ENCODE measurements at regions not wholly inside any gene's neighbourhood (a gene's known extent, or its start where the extent isn't known, plus 50 kb on each side); places are given as distances from the start of the nearest gene placed in this dataset.

DNA sequence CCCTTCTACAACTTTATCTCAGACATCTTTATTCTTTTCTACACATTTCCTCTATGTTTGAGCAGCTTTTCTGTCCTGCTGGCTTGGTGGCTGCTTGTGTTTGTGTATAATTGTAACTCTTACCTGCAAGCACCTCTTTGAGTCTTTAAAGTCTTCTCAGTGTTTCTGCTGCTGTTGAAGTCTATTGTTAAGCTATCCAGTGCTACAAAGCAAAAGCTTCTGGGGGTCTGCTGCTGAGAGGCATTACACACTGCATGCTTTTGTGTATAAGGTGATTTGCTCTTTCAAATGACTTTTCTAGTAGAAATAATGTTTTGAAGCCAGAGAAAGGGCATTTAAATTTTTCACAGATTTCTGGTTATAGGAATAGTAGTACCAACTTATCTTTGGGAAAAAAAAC lies 241.8 kb downstream of the DTHD1 start:
- H3K27ac Mint-ChIP-seq (ENCODE audit: unreplicated experiment): no peak overlapping the region
- no peak for DNase-seq
- H3K4me3 Mint-ChIP-seq (ENCODE audit: low read depth, unreplicated experiment): no peak overlapping the region
- H3K9me3 Mint-ChIP-seq (ENCODE audit: low read depth, unreplicated experiment): no peaks in the 10 kb centered on the region
- no TSS peak for BruUV-seq (replicated peaks)
- no peaks in the 10 kb centered on the region for H3K4me1 Mint-ChIP-seq (ENCODE audit: low read depth, unreplicated experiment)
- H3K27me3 Mint-ChIP-seq (ENCODE audit: unreplicated experiment): no peaks in the 10 kb centered on the region
- intact Hi-C loops (cut with micrococcal nuclease; ENCODE audit: unreplicated experiment): no loop called here
- no peaks in the 10 kb centered on the region for H3K36me3 Mint-ChIP-seq (ENCODE audit: insufficient read depth, unreplicated experiment)
- TF ChIP-seq, protein P1, sequence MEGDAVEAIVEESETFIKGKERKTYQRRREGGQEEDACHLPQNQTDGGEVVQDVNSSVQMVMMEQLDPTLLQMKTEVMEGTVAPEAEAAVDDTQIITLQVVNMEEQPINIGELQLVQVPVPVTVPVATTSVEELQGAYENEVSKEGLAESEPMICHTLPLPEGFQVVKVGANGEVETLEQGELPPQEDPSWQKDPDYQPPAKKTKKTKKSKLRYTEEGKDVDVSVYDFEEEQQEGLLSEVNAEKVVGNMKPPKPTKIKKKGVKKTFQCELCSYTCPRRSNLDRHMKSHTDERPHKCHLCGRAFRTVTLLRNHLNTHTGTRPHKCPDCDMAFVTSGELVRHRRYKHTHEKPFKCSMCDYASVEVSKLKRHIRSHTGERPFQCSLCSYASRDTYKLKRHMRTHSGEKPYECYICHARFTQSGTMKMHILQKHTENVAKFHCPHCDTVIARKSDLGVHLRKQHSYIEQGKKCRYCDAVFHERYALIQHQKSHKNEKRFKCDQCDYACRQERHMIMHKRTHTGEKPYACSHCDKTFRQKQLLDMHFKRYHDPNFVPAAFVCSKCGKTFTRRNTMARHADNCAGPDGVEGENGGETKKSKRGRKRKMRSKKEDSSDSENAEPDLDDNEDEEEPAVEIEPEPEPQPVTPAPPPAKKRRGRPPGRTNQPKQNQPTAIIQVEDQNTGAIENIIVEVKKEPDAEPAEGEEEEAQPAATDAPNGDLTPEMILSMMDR (IDR thresholded peaks at IDR 0.05; ENCODE audit: unreplicated experiment): no peak
- CTCF ChIA-PET: no interaction called here

DNA sequence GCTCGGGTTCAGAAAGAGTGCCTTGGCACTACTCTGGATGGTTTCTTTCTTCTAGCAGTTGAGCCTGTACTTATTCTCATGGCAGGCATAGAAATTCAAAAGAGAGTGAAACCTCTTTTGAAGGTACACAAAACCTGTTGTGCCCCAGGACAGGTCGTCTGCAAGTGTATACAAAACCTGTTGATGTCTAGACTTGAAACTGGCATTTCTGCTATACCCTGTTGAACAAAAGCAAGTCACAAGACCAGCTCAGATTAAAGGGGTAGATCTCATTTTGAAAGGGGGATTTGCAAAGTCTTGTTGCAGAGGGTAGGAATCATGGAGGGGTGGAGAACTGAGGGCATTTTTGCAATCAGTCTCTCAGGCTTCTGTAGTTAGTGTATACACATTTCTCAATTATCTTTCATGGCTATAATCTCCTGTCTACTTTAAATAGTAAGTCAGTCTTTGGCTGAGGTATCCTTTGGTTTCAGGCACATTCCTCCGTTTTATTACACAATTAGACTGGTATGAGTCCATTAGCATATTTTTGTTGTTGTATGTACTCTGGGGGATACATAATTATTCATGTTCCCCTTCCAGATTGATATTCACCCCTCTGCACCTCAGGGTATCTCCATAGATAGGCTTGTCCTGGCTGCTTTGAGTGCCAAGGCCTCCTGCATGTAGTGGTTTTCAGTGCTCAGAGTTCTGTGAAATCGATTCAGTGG lies 251.4 kb downstream of the DTHD1 start:
- BruUV-seq (replicated peaks): no TSS peak
- peaks cover 4% of the 10 kb centered on the region for H3K9me3 Mint-ChIP-seq (ENCODE audit: low read depth, unreplicated experiment)
- intact Hi-C loops (cut with micrococcal nuclease; ENCODE audit: unreplicated experiment): no loop called here
- no peaks in the 10 kb centered on the region for H3K36me3 Mint-ChIP-seq (ENCODE audit: insufficient read depth, unreplicated experiment)
- H3K27ac Mint-ChIP-seq (ENCODE audit: unreplicated experiment): no peak overlapping the region
- no peaks in the 10 kb centered on the region for H3K27me3 Mint-ChIP-seq (ENCODE audit: unreplicated experiment)
- TF ChIP-seq, protein P1 (IDR thresholded peaks at IDR 0.05; ENCODE audit: unreplicated experiment): no peak
- H3K4me3 Mint-ChIP-seq (ENCODE audit: low read depth, unreplicated experiment): no peak overlapping the region
- DNase-seq: no peak
- CTCF ChIA-PET: no interaction called here
- H3K4me1 Mint-ChIP-seq (ENCODE audit: low read depth, unreplicated experiment): no peaks in the 10 kb centered on the region

DNA sequence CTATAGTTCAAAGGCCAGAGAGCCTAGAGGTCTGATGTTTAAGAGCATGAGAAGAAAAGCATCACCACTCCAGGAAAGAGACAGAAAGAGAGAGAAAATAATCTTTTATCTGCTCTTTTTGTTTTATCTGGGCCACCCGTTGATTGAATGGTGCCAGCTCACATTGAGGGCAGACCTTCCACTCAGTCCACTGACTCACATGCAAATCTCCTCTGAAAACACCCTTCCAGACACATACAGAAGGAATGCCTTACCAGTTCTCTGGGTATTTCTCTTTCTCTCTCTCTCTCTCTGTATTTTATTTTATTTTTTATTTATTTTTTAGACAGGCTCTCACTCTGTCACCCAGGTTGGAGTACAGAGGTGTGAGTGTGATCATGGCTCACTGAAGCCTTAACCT lies 252.5 kb downstream of the DTHD1 start:
- no TSS peak for BruUV-seq (replicated peaks)
- intact Hi-C loops (cut with micrococcal nuclease; ENCODE audit: unreplicated experiment): no loop called here
- Mint-ChIP-seq H3K27me3 (ENCODE audit: unreplicated experiment) (no peaks in the 10 kb centered on the region), H3K27ac (ENCODE audit: unreplicated experiment) (no peak overlapping the region), H3K4me3 (ENCODE audit: low read depth, unreplicated experiment) (no peak overlapping the region), H3K36me3 (ENCODE audit: insufficient read depth, unreplicated experiment) (no peaks in the 10 kb centered on the region), H3K4me1 (ENCODE audit: low read depth, unreplicated experiment) (no peaks in the 10 kb centered on the region), H3K9me3 (ENCODE audit: low read depth, unreplicated experiment) (no peaks in the 10 kb centered on the region)
- TF ChIP-seq, protein P1 (IDR thresholded peaks at IDR 0.05; ENCODE audit: unreplicated experiment): no peak
- CTCF ChIA-PET: no interaction called here
- DNase-seq: no peak

DNA sequence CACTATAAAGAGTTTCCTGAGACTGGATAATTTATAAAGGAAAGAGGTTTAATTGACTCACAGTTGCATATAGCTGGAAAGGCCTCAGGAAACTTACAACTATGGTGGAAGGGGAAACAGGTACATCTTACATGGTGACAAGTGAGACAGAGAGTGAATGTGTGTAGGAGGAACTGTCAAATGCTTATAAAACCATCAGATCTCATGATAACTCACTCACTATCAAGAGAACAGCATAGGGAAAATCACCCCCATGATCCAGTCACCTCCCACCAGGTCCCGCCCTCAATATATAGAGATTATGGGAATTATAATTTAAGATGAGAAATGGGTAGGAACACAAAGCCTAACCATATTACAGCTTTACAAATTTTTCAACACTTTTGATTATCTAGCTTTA lies 266.0 kb downstream of the DTHD1 start:
- no peaks in the 10 kb centered on the region for H3K36me3 Mint-ChIP-seq (ENCODE audit: insufficient read depth, unreplicated experiment)
- H3K27ac Mint-ChIP-seq (ENCODE audit: unreplicated experiment): no peak overlapping the region
- BruUV-seq (replicated peaks): no TSS peak
- no peaks in the 10 kb centered on the region for H3K4me1 Mint-ChIP-seq (ENCODE audit: low read depth, unreplicated experiment)
- no peaks in the 10 kb centered on the region for H3K9me3 Mint-ChIP-seq (ENCODE audit: low read depth, unreplicated experiment)
- no peaks in the 10 kb centered on the region for H3K27me3 Mint-ChIP-seq (ENCODE audit: unreplicated experiment)
- TF ChIP-seq, protein P1 (IDR thresholded peaks at IDR 0.05; ENCODE audit: unreplicated experiment): no peak
- CTCF ChIA-PET: no interaction called here
- intact Hi-C loops (cut with micrococcal nuclease; ENCODE audit: unreplicated experiment): no loop called here
- no peak for DNase-seq
- H3K4me3 Mint-ChIP-seq (ENCODE audit: low read depth, unreplicated experiment): no peak overlapping the region

Measured in Calu3 (cell line).